SU-DHL-6 (cell line): ENCODE measurements at regions not wholly inside any gene's neighbourhood (a gene's known extent, or its start where the extent isn't known, plus 50 kb on each side); places are given as distances from the start of the nearest gene placed in this dataset.

ENCODE experiments used
- H2AFZ ChIP-seq: fragments of 200-600 bp; sonication (generic); 2 replicates; pipeline ENCODE4 v1.6.1; 2014; ENCODE audit warnings: low read depth, mild to moderate bottlenecking, moderate library complexity, mixed read lengths, antibody characterized with exemption, low read length; ENCODE audit not compliant: severe bottlenecking
- H3F3A ChIP-seq: fragments of 200-600 bp; shearing (Covaris generic); 2 replicates; pipeline ENCODE4 v1.6.0; 2016; ENCODE audit warnings: antibody characterized with exemption, mild to moderate bottlenecking; ENCODE audit not compliant: insufficient read depth
- H3K27ac ChIP-seq: fragments of 200-600 bp; sonication (generic); 2 replicates; pipeline ENCODE4 v1.5.1; 2016; ENCODE audit warnings: low read depth, mild to moderate bottlenecking, low read length, moderate library complexity, mixed read lengths
- H3K27me3 ChIP-seq: fragments of 200-600 bp; sonication (generic), shearing (Covaris generic); 2 replicates; pipeline ENCODE4 v1.6.0; 2014; ENCODE audit warnings: mild to moderate bottlenecking, low read length
- H3K36me3 ChIP-seq: fragments of 200-600 bp; sonication (generic); 2 replicates; pipeline ENCODE4 v1.6.1; 2014; ENCODE audit warnings: mild to moderate bottlenecking, low read length, mixed read lengths
- H3K4me2 ChIP-seq: fragments of 300-600, 200-600 bp; shearing (Covaris generic), sonication (generic); 2 replicates; pipeline ENCODE4 v1.6.0; 2014; ENCODE audit warnings: low read length, low read depth, mild to moderate bottlenecking; ENCODE audit not compliant: poor library complexity, severe bottlenecking
- H3K4me3 ChIP-seq: fragments of 200-600 bp; sonication (generic); 2 replicates; pipeline ENCODE4 v1.5.1; 2014; ENCODE audit warnings: antibody characterized with exemption, low read length, mild to moderate bottlenecking, mixed read lengths; ENCODE audit not compliant: insufficient read depth, poor library complexity, severe bottlenecking
- H3K79me2 ChIP-seq: fragments of 200-600 bp; sonication (generic); 2 replicates; pipeline ENCODE4 v1.6.1; 2014; ENCODE audit warnings: mild to moderate bottlenecking, low read length, moderate library complexity; ENCODE audit not compliant: insufficient read depth
- H3K9ac ChIP-seq: fragments of 200-600 bp; sonication (generic); 2 replicates; pipeline ENCODE4 v1.7.0; 2014; ENCODE audit warnings: mild to moderate bottlenecking, low read length
- H3K9me2 ChIP-seq: fragments of 200-600 bp; sonication (generic); replicated peaks from 2 replicates; pipeline ENCODE4 v1.6.1; 2014; ENCODE audit warnings: low read length; ENCODE audit not compliant: insufficient read depth
- H3K9me3 ChIP-seq: fragments of 200-600 bp; sonication (generic); 2 replicates; pipeline ENCODE4 v1.6.1; 2014; ENCODE audit warnings: low read length, mixed read lengths; ENCODE audit not compliant: insufficient read depth
- H4K20me1 ChIP-seq: fragments of 200-600 bp; sonication (generic); 2 replicates; pipeline ENCODE4 v1.6.1; 2014; ENCODE audit warnings: low read depth, mild to moderate bottlenecking, antibody characterized with exemption, low read length, moderate library complexity, mixed read lengths
- CTCF ChIP-seq: fragments of 200-600 bp; sonication (generic); IDR thresholded peaks from one replicate; pipeline ENCODE4 v1.5.1; 2017; ENCODE audit warnings: antibody characterized with exemption, mild to moderate bottlenecking, low read length, moderate library complexity; ENCODE audit not compliant: insufficient read depth, poor library complexity, severe bottlenecking
- EZH2phosphoT487 ChIP-seq: fragments of 200-600 bp; sonication (generic), shearing (Covaris generic); conservative IDR thresholded peaks from 2 replicates; pipeline ENCODE4 v1.6.1; 2018; ENCODE audit warnings: mild to moderate bottlenecking, antibody characterized with exemption, low read length, moderate library complexity, mixed read lengths

DNA sequence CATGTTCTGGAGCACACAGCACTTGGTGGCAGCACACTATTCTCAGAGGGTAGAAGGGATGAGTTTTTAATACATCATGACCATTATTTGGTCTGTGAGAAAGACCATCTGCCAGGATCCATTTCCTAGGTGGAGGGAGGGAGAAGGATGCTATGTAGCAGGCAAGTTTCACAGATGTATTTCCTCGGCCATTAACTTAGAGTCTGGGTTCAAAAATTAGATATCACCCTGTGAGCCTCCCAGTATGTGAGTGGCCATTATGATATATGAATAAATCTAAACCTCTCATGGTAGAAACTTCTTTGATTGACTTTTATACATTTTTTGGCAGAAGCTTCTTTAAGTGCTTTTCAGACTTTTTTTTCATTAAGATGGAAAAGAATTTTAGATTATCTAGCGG is 133.9 kb downstream of the SREK1 start:
- no peaks in the 10 kb centered on the region for H3K27me3 ChIP-seq
- H3K36me3 ChIP-seq: no peaks in the 10 kb centered on the region
- no peak overlapping the region for H3K4me2 ChIP-seq
- no peak overlapping the region for H3K9ac ChIP-seq
- H3K9me3 ChIP-seq: no peaks in the 10 kb centered on the region
- H4K20me1 ChIP-seq: no peaks in the 10 kb centered on the region
- no peaks in the 10 kb centered on the region for H3K79me2 ChIP-seq
- TF ChIP-seq CTCF (no peak), EZH2phosphoT487 (no peak)
- H3F3A ChIP-seq: no peaks in the 10 kb centered on the region
- no peak overlapping the region for H3K27ac ChIP-seq
- H3K9me2 ChIP-seq: no peaks in the 10 kb centered on the region
- no peak overlapping the region for H2AFZ ChIP-seq
- H3K4me3 ChIP-seq: no peak overlapping the region

DNA sequence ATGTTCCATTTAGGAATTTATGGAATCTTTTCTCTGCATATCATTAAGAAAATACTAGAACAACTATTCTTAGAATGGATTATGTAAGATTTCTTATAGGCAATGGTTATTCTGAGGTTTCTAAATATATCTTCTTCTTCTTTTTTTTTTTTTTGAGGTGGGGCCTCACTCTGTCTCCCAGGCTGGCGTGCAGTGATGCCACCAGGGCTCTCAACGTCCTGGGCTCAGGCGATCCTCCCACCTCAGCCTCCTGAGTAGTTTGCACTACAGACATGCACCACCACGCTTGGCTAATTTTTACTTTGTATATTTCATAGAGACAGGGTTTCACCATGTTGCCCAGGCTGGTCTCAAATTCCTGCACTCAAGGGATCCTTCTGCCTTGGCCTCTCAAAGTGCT is 137.2 kb downstream of the SREK1 start:
- Histone ChIP-seq H3K27ac (no peak overlapping the region), H3K27me3 (no peaks in the 10 kb centered on the region), H3K9ac (no peak overlapping the region), H3K36me3 (no peaks in the 10 kb centered on the region), H3K79me2 (no peaks in the 10 kb centered on the region), H3K4me2 (no peak overlapping the region), H4K20me1 (no peaks in the 10 kb centered on the region), H3K9me3 (no peaks in the 10 kb centered on the region), H3K9me2 (no peaks in the 10 kb centered on the region), H3F3A (no peaks in the 10 kb centered on the region), H2AFZ (no peak overlapping the region), H3K4me3 (no peak overlapping the region)
- TF ChIP-seq EZH2phosphoT487: no peak
- TF ChIP-seq CTCF: no peak

DNA sequence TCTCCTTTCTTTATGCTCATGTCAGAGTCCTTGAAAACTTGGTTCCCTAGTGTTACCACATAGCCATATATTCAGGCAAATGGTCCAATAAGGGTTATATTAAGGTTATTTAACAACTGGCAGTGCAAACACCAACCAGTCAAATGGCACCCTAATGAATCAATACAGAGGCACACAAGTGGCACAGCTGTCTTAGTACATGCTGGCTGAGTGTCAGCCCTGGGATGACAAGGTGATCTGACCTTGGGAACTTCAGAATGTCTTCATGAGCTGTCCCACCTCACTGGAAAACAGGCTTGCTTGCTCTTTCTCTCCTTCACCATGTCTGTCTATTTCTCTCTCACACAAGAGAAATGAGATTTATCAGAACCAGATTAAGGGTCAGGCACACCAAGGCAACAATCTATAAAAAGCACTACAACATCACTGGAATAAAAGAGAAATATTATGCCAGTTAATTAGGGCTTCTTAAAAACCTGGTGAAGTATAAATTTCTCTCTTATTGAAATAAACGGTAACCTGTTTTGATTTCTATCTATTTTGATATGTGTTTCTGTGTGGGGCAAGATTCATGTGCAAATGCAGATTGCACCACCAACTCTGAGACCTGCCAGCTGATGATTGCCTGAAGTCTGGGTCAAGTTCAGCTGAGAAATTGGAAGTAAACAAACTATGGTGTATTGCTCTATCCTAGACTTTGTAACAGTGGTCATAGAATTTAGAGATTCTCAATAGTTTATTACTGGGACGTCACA is 140.7 kb downstream of the SREK1 start:
- no peaks in the 10 kb centered on the region for H3K27me3 ChIP-seq
- H3K9me3 ChIP-seq: no peaks in the 10 kb centered on the region
- H3K79me2 ChIP-seq: no peaks in the 10 kb centered on the region
- no peaks in the 10 kb centered on the region for H3K36me3 ChIP-seq
- H3K4me2 ChIP-seq: no peak overlapping the region
- TF ChIP-seq EZH2phosphoT487: no peak
- TF ChIP-seq CTCF: no peak
- no peak overlapping the region for H2AFZ ChIP-seq
- H3K9ac ChIP-seq: no peak overlapping the region
- no peak overlapping the region for H3K27ac ChIP-seq
- H3K9me2 ChIP-seq: no peaks in the 10 kb centered on the region
- no peaks in the 10 kb centered on the region for H3F3A ChIP-seq
- no peak overlapping the region for H3K4me3 ChIP-seq
- H4K20me1 ChIP-seq: no peaks in the 10 kb centered on the region
